Umbilical cord (tissue), 1 donor: ENCODE measurements at regions not wholly inside any gene's neighbourhood (a gene's known extent, or its start where the extent isn't known, plus 50 kb on each side); places are given as distances from the start of the nearest gene placed in this dataset.
"Not testable (repeated sequence)": the region's sequence is repeated elsewhere in the genome, so short reads cannot be mapped to it uniquely, and the experiment has no call there.

ENCODE experiments used
- DNase-seq: peaks from one replicate; pipeline ENCODE4 v3.0.0-alpha.2; 2015; ENCODE audit warnings: low spot score

DNA sequence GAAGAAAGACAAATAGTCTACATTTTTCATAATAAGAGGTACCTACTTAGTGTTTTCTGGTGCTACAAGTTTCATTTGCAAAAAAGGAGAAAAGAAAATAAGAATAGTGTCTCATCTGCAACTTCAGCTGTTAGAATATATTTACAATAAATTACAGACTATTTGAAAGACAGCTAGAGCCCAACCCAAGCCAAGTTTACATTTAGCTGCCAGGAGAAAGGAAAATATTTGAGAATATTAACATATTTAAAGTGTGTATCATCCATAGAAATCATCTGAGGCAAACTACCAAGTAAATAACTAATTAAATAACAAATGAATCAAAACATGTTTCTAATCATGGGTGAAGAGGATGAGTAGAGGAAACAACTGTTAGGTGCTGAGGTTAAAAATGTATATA lies 209.2 kb upstream of the ZSWIM2 start:
- DNase-seq, result no peak

DNA sequence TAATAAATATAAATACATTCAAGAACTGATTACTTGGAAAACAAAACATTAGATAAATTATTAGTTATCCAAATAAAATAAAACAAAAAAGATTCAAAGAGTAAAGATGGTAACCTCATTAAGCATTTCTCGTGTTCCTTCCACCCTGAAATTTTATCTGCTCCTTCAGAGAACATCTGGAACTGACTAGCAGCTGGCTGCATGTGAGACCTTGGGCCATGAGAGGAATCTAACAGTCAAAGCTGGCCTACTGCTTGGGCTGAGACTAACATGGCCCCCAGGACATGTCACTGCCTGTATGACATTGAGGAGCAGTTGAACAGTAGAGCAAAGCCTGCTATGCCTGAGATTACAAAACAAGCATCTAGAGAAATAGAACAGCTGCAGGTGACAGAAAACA lies 208.5 kb upstream of the ZSWIM2 start:
- no peak for DNase-seq

DNA sequence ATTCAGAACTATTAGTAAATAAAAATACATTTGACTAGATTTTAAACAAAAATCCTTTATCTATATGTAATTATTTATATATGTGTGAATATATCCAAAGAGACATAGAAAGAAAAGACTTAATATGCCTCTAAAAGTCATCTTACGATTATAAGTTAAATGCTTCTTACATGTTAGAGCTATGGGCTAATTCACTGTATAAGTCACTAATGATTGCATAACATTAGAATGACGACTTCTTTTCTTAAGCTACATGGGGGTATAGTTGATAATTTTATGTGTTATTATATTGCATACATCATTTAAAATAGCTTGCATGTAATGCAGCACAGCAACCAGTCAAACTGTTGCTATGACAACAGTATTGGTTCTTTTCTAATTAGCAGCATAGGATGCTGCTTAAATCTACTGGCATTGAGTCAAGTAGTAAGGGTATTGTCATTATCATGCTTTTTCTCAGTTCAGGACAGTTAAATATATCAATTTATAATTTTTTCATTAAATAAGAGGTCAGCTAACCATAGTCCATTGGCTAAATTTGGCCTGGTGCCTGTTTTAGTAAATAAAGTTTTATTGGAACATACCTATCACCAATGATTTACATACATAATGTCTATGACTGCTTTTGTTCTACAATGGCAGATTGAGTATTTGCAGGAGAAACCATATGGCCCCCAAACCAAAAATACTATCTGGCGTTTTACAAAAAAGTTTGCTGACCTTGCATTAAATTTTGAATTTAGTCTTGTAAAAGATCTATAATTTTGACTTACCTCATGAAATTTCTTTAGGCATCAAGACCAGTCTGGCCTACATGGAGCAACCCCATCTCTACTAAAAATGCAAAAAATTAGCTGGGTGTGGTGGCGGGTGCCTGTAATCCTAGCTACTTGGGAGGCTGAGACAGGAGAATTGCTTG lies 207.7 kb upstream of the ZSWIM2 start:
- no peak for DNase-seq

GRCh38 chr2:187055463-187055862 lies 206.5 kb upstream of the ZSWIM2 start:
- peak; percentile 2 for DNase-seq

- no peak for DNase-seq
Measured at GRCh38 chr2:187054501-187055319, 205.7 kb upstream of the ZSWIM2 start.

GRCh38 chr2:187051350-187051749 lies 202.4 kb upstream of the ZSWIM2 start:
- no peak for DNase-seq

DNA sequence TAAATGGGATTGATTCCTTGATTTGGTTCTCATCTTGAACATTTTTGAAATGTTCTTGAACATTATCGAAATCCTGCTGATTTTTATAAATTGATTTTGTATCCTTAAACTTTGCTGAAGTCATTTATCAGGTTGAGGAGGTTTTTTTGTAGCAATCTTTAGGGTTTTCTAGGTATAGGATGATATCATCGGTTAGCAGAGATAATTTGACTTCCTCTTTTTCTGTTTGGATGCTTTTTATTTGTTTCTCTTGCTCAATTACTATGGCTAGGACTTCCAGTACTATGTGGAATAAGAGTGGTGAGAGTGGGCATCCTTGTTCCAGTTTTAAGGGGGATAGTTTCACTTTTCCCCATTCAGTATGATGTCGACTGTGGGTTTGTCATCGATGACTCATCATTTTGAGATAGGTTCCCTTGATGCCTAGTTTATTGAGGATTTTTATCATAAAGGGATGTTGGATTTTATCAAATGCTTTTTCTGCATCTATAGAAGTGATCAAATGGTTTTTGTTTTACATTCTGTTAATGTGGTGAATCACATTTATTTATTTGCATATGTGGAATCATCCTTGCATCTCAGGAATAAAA lies 201.5 kb upstream of the ZSWIM2 start:
- DNase-seq, result no peak

- DNase-seq, result no peak
Measured at GRCh38 chr2:187037310-187037709, 188.3 kb upstream of the ZSWIM2 start.

GRCh38 chr2:187034434-187034833 lies 185.5 kb upstream of the ZSWIM2 start:
- no peak for DNase-seq

- DNase-seq, result no peak
Measured at GRCh38 chr2:187024739-187025138, 175.8 kb upstream of the ZSWIM2 start.

- DNase-seq, result not testable (repeated sequence)
Measured at GRCh38 chr2:187023996-187024395, 175.0 kb upstream of the ZSWIM2 start.

GRCh38 chr2:187017438-187017837 lies 168.5 kb upstream of the ZSWIM2 start:
- no peak for DNase-seq

- no peak for DNase-seq
Measured at GRCh38 chr2:187013058-187013457, 164.1 kb upstream of the ZSWIM2 start.

DNA sequence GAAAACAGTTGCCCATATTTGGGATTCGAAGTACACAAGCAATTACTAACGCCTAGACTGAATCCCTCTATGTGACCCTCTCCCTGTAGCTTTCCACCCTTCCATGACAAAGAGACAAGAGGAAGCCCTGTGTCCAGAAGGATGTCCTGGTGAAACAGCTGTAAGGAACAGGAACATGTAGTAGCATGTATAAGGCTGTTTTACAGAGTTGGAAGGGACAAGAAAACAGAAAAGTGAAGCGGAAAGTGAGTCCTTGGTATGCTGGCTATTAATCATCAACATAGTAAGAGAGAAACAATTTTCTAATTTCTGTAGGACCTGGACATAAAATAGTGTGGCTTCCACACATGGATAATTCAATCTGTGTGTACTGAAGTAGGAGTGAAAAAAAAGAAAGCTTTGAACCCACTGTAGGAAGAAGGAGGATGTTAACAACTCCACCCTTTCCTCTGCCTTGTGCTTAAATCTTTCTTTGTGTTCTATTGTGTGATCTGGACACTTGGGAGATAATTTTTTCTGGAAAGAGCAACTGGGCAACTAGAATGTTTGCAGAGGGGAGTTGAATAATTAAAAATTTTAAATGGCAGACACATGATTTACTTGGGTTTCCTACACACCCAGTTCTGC lies 162.3 kb upstream of the ZSWIM2 start:
- DNase-seq, result no peak

DNA sequence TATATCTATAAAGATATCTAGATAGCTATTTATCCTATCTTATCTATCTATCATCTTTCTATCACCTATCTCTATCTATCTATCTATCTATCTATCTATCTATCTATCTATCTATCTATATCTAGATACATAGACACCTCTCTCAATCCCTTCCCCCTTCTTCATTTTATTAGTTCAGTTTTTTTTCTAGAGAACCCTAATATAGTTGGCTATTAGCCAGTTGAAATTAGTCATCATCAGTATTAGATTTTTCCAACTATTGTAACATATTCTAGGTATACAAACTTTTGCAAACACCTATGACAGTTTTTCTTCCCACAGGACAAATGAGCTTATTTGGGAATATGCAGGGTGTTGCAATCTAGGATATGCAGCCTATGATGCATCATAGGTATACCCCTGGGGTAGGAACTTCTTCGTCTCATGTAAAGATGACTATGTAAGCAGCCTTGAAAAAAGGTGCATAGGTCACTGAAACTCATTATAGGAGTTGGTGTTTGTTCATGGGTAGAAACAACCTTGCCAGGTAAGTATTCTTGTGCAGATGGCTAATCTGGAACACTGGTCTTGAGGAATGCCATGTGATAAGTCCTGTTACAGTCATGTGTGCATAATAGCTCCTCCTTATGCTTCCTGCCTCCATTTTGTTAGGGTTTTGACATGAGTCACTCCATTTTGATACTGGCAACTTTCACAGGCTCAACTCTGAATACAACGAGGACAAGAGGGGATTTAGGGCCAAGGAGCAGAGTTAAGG lies 160.7 kb upstream of the ZSWIM2 start:
- no peak for DNase-seq

- DNase-seq, result peak; percentile 39
Measured at GRCh38 chr2:187008111-187008510, 159.1 kb upstream of the ZSWIM2 start.

- DNase-seq, result no peak
Measured at GRCh38 chr2:187003611-187004010, 154.6 kb upstream of the ZSWIM2 start.

- DNase-seq, result no peak
Measured at GRCh38 chr2:187003038-187003554, 154.1 kb upstream of the ZSWIM2 start.

GRCh38 chr2:187002242-187002641 lies 153.3 kb upstream of the ZSWIM2 start:
- no peak for DNase-seq

DNA sequence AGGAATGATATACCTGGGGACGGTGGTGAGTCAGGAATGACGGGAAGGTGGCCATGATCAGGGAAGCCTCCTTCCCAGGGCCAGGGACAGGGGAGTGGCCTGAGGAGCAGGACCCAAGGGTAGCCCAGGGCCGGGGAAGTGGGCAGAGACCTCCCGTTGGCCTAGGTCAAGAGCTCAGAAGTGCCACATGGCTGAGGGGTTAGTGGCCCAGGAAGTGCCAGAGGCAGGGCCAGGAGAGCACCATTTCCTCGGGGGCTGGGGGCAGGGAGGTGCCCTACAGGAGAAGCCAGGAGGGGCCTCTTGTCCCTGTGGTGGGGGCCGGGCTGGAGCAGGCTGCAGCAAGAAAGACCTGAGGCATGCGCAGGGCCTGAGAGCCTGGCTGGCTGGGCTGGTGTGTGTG lies 152.3 kb upstream of the ZSWIM2 start:
- DNase-seq, result no peak

DNA sequence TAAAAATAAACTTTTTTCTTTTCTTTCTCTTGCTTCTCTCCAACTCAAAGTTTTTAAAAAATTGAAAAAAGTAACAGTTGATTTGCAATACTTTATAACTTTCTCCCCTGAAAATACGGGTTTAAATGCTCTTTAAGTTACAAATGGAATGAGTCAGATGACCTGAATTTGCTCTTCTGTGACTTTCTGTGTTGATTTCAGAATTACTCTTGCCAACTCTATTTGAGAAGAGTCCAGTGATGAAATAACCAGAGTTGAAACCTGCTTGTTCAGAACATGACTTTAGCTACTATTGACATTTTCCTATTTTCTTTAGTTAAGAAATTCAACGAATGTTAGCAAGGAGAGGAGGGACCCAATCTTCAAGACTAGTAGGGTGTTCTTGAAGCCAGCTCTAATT lies 146.1 kb upstream of the ZSWIM2 start:
- DNase-seq, result peak; percentile 31
